ENCODE measurements at regions not wholly inside any gene's neighbourhood (a gene's known extent, or its start where the extent isn't known, plus 50 kb on each side); places are given as distances from the start of the nearest gene placed in this dataset.
A peak's percentile ranks its signal among the peaks of the same experiment; 100 is the strongest.
"Not testable (repeated sequence)": the region's sequence is repeated elsewhere in the genome, so short reads cannot be mapped to it uniquely, and the experiment has no call there.

DNA sequence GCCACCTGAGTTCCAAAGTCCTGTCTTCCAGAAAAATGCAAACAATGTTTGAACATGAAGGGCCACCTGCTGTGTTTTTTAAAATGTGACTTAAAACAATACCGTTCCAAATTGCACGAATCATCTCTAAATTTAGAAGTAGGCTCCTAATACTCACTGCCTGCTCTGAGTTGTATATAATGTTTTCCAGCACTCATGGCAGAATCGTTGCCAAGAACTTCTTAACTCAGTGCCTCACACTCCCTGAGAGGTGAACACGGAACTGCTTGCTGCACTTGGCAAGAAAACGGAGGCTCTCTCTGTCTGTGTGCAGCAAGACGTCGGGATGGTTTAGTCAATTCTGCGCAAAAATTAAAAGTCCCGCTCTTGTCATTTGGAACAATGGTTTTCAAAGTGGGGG is 757.3 kb upstream of the AUTS2 start:
- H3K4me1 ChIP-seq (ENCODE audit: insufficient read depth): no peaks in the 10 kb centered on the region
- no peak overlapping the region for H2AFZ ChIP-seq
- no peaks in the 10 kb centered on the region for H3K9me2 ChIP-seq (ENCODE audit: insufficient read depth)
- no peaks in the 10 kb centered on the region for H3K79me2 ChIP-seq (ENCODE audit: insufficient read depth)
- no peak overlapping the region for H3K4me2 ChIP-seq (ENCODE audit: unreplicated experiment)
- no peak overlapping the region for H3K27ac ChIP-seq
- TF ChIP-seq EZH2phosphoT487 (IDR thresholded peaks at IDR 0.05; ENCODE audit: insufficient read depth, low read depth): no peak
- TF ChIP-seq EZH2 (IDR thresholded peaks at IDR 0.05; ENCODE audit: insufficient read depth, poor library complexity, severe bottlenecking): no peak
- 7 to 11% methylated on average over 9 of the region's 9 CpGs for WGBS, 2 experiments (ENCODE audit: low coverage in 1 of 2, low lambda C conversion rate in 2 of 2, missing lambda C conversion rate in 2 of 2)
- H3K9me3 ChIP-seq (ENCODE audit: low read depth): no peaks in the 10 kb centered on the region
- H3K36me3 ChIP-seq (ENCODE audit: low read depth): no peaks in the 10 kb centered on the region
- in situ Hi-C loops (cut with MboI): no loop called here
- no peaks in the 10 kb centered on the region for H3F3A ChIP-seq (ENCODE audit: insufficient read depth)
- H3K9ac ChIP-seq: no peak overlapping the region
- H3K27me3 ChIP-seq (replicated peaks; ENCODE audit: insufficient read depth): no peaks in the 10 kb centered on the region
- peak; percentile 2 for DNase-seq
- no peak overlapping the region for H3K4me3 ChIP-seq
- H4K20me1 ChIP-seq (ENCODE audit: insufficient read depth): no peaks in the 10 kb centered on the region

DNA sequence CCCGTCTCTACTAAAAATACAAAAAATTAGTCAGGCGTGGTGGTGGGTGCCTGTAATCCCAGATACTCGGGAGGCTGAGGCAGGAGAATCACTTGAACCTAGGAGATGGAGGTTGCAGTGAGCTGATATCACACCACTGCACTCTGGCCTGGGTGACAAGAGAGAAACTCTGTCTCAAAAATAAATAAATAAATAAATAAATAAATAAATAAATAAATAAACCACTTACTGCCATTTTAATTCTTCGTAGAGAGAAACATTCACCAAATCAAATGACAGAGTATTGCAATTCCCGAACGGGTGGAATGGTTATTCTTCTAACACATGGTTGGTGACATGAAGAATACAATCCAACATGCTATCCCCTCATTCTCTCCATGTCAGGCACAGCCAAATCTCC is 754.3 kb upstream of the AUTS2 start:
- H2AFZ ChIP-seq; H3F3A ChIP-seq (ENCODE audit: insufficient read depth); in situ Hi-C loops (cut with MboI): not testable (repeated sequence)

DNA sequence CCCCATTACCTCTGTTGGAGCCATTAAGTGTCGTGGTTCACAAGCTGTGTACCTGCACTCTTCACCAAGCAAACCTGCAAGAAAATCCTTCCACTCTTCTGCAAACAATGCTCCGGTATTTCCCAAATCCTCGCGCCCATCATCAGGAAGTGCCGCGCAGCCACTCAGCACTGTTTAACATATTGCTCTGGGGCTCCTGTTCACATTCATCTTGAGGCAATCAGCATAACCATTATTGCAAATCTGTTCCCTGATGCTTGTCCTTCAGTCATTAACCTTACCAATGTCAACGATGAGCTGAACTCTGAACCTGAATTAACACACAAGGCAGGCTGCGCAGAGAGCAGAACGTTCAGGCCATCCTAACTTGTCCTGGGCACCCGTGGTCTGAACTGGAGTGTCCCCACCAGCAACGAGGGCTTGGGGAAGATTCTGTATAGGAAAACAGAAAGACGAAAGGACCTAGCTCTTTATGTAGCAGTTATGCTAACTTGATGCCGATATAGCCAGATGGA is 751.4 kb upstream of the AUTS2 start:
- H3K27ac ChIP-seq: no peak overlapping the region
- H3K9me2 ChIP-seq (ENCODE audit: insufficient read depth): no peaks in the 10 kb centered on the region
- H3K4me2 ChIP-seq (ENCODE audit: unreplicated experiment): no peak overlapping the region
- H4K20me1 ChIP-seq (ENCODE audit: insufficient read depth): no peaks in the 10 kb centered on the region
- 39% methylated on average over 13 of the region's 13 CpGs for WGBS, 2 experiments (ENCODE audit: low coverage in 1 of 2, low lambda C conversion rate in 2 of 2, missing lambda C conversion rate in 2 of 2)
- no peak overlapping the region for H3K4me3 ChIP-seq
- no peak for TF ChIP-seq EZH2phosphoT487 (IDR thresholded peaks at IDR 0.05; ENCODE audit: insufficient read depth, low read depth)
- TF ChIP-seq EZH2 (IDR thresholded peaks at IDR 0.05; ENCODE audit: insufficient read depth, poor library complexity, severe bottlenecking): no peak
- in situ Hi-C loops (cut with MboI): no loop called here
- no peaks in the 10 kb centered on the region for H3K9me3 ChIP-seq (ENCODE audit: low read depth)
- H2AFZ ChIP-seq: no peak overlapping the region
- H3K27me3 ChIP-seq (replicated peaks; ENCODE audit: insufficient read depth): no peaks in the 10 kb centered on the region
- no peaks in the 10 kb centered on the region for H3K4me1 ChIP-seq (ENCODE audit: insufficient read depth)
- no peaks in the 10 kb centered on the region for H3K36me3 ChIP-seq (ENCODE audit: low read depth)
- H3K79me2 ChIP-seq (ENCODE audit: insufficient read depth): no peaks in the 10 kb centered on the region
- DNase-seq: no peak
- H3F3A ChIP-seq (ENCODE audit: insufficient read depth): no peaks in the 10 kb centered on the region
- no peak overlapping the region for H3K9ac ChIP-seq

More for the DNA sequence above, 754.3 kb upstream of the AUTS2 start:
- not testable (repeated sequence) for H3K27me3 ChIP-seq (replicated peaks; ENCODE audit: insufficient read depth); H3K9me3 ChIP-seq (ENCODE audit: low read depth); H4K20me1 ChIP-seq (ENCODE audit: insufficient read depth); H3K9me2 ChIP-seq (ENCODE audit: insufficient read depth); H3K27ac ChIP-seq; DNase-seq; H3K4me3 ChIP-seq; H3K4me2 ChIP-seq (ENCODE audit: unreplicated experiment); H3K79me2 ChIP-seq (ENCODE audit: insufficient read depth); H3K4me1 ChIP-seq (ENCODE audit: insufficient read depth); H3K36me3 ChIP-seq (ENCODE audit: low read depth); H3K9ac ChIP-seq
- 47 to 48% methylated on average over 6 of the region's 6 CpGs for WGBS, 2 experiments (ENCODE audit: low coverage in 1 of 2, low lambda C conversion rate in 2 of 2, missing lambda C conversion rate in 2 of 2)

DNA sequence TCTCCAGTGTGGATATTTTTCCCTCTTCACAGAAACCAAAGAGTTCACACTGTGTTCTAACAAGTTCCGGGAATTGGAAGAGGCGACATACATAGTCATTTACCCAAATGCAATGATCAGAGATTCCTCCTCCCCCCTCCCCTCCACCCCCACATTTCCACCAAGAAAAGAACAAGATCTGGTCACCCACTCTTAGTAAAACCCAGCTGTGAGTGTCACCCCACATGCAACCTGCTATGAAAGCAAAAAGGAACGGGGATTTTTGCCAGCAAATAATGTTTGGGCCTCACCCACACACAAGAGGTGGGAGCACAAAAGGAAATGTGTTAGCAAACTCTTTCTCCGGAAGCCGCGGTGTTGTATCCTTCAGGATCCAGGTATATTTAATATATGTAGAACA is 745.0 kb upstream of the AUTS2 start:
- no peaks in the 10 kb centered on the region for H3K79me2 ChIP-seq (ENCODE audit: insufficient read depth)
- H3K27ac ChIP-seq: no peak overlapping the region
- no peaks in the 10 kb centered on the region for H4K20me1 ChIP-seq (ENCODE audit: insufficient read depth)
- H3F3A ChIP-seq (ENCODE audit: insufficient read depth): no peaks in the 10 kb centered on the region
- no peak overlapping the region for H3K4me3 ChIP-seq
- H3K9me3 ChIP-seq (ENCODE audit: low read depth): no peaks in the 10 kb centered on the region
- H3K36me3 ChIP-seq (ENCODE audit: low read depth): no peaks in the 10 kb centered on the region
- no peak overlapping the region for H2AFZ ChIP-seq
- H3K9me2 ChIP-seq (ENCODE audit: insufficient read depth): no peaks in the 10 kb centered on the region
- TF ChIP-seq EZH2phosphoT487 (IDR thresholded peaks at IDR 0.05; ENCODE audit: insufficient read depth, low read depth): no peak
- TF ChIP-seq EZH2 (IDR thresholded peaks at IDR 0.05; ENCODE audit: insufficient read depth, poor library complexity, severe bottlenecking): no peak
- no peak overlapping the region for H3K4me2 ChIP-seq (ENCODE audit: unreplicated experiment)
- H3K4me1 ChIP-seq (ENCODE audit: insufficient read depth): no peaks in the 10 kb centered on the region
- in situ Hi-C loops (cut with MboI): no loop called here
- no peak overlapping the region for H3K9ac ChIP-seq
- H3K27me3 ChIP-seq (replicated peaks; ENCODE audit: insufficient read depth): no peaks in the 10 kb centered on the region
- DNase-seq: no peak
- 62 to 71% methylated on average over 5 to 6 of the region's 6 CpGs for WGBS, 2 experiments (ENCODE audit: low coverage in 1 of 2, low lambda C conversion rate in 2 of 2, missing lambda C conversion rate in 2 of 2)

- Histone ChIP-seq H3K4me3 (no peak overlapping the region), H3K4me2 (ENCODE audit: unreplicated experiment) (no peak overlapping the region), H3K4me1 (ENCODE audit: insufficient read depth) (no peaks in the 10 kb centered on the region), H3K9me3 (ENCODE audit: low read depth) (no peaks in the 10 kb centered on the region), H3F3A (ENCODE audit: insufficient read depth) (no peaks in the 10 kb centered on the region), H3K9ac (no peak overlapping the region), H3K27me3 (replicated peaks; ENCODE audit: insufficient read depth) (no peaks in the 10 kb centered on the region), H4K20me1 (ENCODE audit: insufficient read depth) (no peaks in the 10 kb centered on the region), H3K27ac (no peak overlapping the region), H3K79me2 (ENCODE audit: insufficient read depth) (no peaks in the 10 kb centered on the region), H3K36me3 (ENCODE audit: low read depth) (no peaks in the 10 kb centered on the region), H3K9me2 (ENCODE audit: insufficient read depth) (no peaks in the 10 kb centered on the region), H2AFZ (no peak overlapping the region)
- no peak for DNase-seq
- in situ Hi-C loops (cut with MboI): no loop called here
- TF ChIP-seq EZH2phosphoT487 (IDR thresholded peaks at IDR 0.05; ENCODE audit: insufficient read depth, low read depth) (no peak), EZH2 (IDR thresholded peaks at IDR 0.05; ENCODE audit: insufficient read depth, poor library complexity, severe bottlenecking) (no peak)
- WGBS, 2 experiments (ENCODE audit: low coverage in 1 of 2, low lambda C conversion rate in 2 of 2, missing lambda C conversion rate in 2 of 2): 30 to 32% methylated on average over 1 of the region's 1 CpG
Measured at GRCh38 chr7:68857571-68857970, 740.7 kb upstream of the AUTS2 start.

Data from GM23248 (cell line).